ENCODE measurements at regions not wholly inside any gene's neighbourhood (a gene's known extent, or its start where the extent isn't known, plus 50 kb on each side); places are given as distances from the start of the nearest gene placed in this dataset.

DNA sequence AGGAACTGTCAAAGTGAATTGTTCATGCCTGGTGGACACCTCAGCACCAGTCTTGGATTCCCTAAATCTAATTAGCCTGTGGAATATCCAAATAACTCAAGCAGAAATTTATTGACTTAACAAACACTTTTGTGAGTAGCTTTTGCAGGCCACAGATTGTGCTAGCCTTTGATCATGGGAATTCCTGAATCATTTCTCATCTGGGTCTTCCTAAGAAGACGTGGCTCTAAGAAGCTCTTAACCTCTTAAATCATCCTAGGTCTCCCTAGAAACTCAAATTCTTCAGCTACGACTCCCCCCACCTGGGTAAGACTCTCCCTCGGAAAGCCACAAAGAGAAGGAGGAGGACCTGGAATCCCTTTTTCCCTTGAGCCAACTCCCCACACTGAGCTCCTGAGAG is 53.8 kb upstream of the PSEN2 start:
- CTCF ChIA-PET, result interaction anchor here (0.6 kb wide), 1 partner anchor 22 kb away, joined by 3 read pairs; no protein-coding TSS in a partner anchor
- H3K27ac Mint-ChIP-seq (ENCODE audit: unreplicated experiment), result peak overlapping the region; percentile 29
- Histone ChIP-seq H3K4me3 (ENCODE audit: low read depth, low read length) (no peak overlapping the region), H3K4me1 (peaks cover 14% of the 10 kb centered on the region), H3K36me3 (ENCODE audit: control insufficient read depth, insufficient read depth, low read length) (no peaks in the 10 kb centered on the region), H3K9me3 (no peaks in the 10 kb centered on the region), H3K27me3 (replicated peaks; ENCODE audit: control insufficient read depth, insufficient read depth, low read length) (no peaks in the 10 kb centered on the region)
- no peaks in the 10 kb centered on the region for H3K4me1 Mint-ChIP-seq (ENCODE audit: low read depth, unreplicated experiment)
- H3K27me3 Mint-ChIP-seq (ENCODE audit: insufficient read depth, unreplicated experiment), result no peaks in the 10 kb centered on the region
- DNase-seq, result no peak
- H3K36me3 Mint-ChIP-seq (ENCODE audit: insufficient read depth, unreplicated experiment), result no peaks in the 10 kb centered on the region
- TF ChIP-seq, protein P1, sequence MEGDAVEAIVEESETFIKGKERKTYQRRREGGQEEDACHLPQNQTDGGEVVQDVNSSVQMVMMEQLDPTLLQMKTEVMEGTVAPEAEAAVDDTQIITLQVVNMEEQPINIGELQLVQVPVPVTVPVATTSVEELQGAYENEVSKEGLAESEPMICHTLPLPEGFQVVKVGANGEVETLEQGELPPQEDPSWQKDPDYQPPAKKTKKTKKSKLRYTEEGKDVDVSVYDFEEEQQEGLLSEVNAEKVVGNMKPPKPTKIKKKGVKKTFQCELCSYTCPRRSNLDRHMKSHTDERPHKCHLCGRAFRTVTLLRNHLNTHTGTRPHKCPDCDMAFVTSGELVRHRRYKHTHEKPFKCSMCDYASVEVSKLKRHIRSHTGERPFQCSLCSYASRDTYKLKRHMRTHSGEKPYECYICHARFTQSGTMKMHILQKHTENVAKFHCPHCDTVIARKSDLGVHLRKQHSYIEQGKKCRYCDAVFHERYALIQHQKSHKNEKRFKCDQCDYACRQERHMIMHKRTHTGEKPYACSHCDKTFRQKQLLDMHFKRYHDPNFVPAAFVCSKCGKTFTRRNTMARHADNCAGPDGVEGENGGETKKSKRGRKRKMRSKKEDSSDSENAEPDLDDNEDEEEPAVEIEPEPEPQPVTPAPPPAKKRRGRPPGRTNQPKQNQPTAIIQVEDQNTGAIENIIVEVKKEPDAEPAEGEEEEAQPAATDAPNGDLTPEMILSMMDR (IDR thresholded peaks at IDR 0.05; ENCODE audit: insufficient read depth in 1 of 2, low read depth in 1 of 2, low read length in 1 of 2, severe bottlenecking in 1 of 2, unreplicated experiment in 1 of 2), result no peak
- peaks cover 7% of the 10 kb centered on the region for H3K9me3 Mint-ChIP-seq (ENCODE audit: unreplicated experiment)
- no TSS peak for BruUV-seq (replicated peaks)
- intact Hi-C loops (cut with micrococcal nuclease; ENCODE audit: unreplicated experiment), result no loop called here
- no peak overlapping the region for H3K4me3 Mint-ChIP-seq (ENCODE audit: unreplicated experiment)
- POLR2A ChIA-PET, result interaction anchor here (0.5 kb wide), 1 partner anchor 213 kb away, joined by 3 read pairs; no protein-coding TSS in a partner anchor

DNA sequence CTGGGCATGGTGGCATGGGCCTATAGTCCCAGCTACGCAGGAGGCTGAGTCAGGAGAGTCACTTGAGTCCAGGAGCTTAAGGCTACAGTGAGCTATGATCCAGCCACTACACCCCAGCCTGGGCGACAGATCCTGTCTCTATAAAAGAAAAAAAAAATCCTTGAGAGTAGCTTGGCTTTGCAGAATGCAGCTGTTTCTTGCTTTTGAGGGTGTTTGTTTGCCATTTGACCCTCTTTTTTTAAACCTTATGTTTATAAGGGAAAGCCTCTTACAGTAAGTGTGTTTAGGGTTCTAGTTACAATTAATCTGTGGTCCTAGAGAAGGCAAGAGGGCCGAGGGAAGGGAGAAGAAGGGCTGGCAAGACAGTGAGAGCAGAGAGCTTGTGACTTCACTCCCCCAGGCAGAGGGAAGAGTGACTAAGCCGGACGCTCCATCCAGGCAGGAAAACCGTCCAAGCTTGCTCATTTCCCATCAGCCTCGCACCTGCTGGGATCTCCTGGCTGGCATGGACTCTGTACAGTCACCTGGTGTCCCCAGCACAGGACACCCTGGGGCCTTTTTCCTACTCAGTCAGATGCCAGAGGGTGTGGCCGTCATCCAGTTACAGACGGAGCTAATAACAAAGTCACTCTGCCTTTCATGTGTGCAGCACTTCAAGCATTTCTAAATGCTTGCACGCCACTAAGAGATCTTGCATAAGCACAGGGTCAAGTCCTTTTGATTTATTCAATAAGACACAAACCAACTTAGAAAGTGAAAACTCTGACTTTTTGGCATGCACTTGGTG is 55.5 kb upstream of the PSEN2 start:
- Mint-ChIP-seq H3K27ac (ENCODE audit: unreplicated experiment) (peak overlapping the region; percentile 56), H3K4me1 (ENCODE audit: low read depth, unreplicated experiment) (no peaks in the 10 kb centered on the region), H3K27me3 (ENCODE audit: insufficient read depth, unreplicated experiment) (no peaks in the 10 kb centered on the region), H3K4me3 (ENCODE audit: unreplicated experiment) (no peak overlapping the region), H3K9me3 (ENCODE audit: unreplicated experiment) (peaks cover 7% of the 10 kb centered on the region), H3K36me3 (ENCODE audit: insufficient read depth, unreplicated experiment) (no peaks in the 10 kb centered on the region)
- no TSS peak for BruUV-seq (replicated peaks)
- POLR2A ChIA-PET, result interaction anchor here (1.0 kb wide), 1 partner anchor 135 kb away, joined by 3 read pairs; no protein-coding TSS in a partner anchor
- Histone ChIP-seq H3K4me1 (peaks cover 14% of the 10 kb centered on the region), H3K9me3 (no peaks in the 10 kb centered on the region), H3K27me3 (replicated peaks; ENCODE audit: control insufficient read depth, insufficient read depth, low read length) (no peaks in the 10 kb centered on the region), H3K4me3 (ENCODE audit: low read depth, low read length) (no peak overlapping the region), H3K36me3 (ENCODE audit: control insufficient read depth, insufficient read depth, low read length) (no peaks in the 10 kb centered on the region)
- intact Hi-C loops (cut with micrococcal nuclease; ENCODE audit: unreplicated experiment), result no loop called here
- TF ChIP-seq, protein P1 (IDR thresholded peaks at IDR 0.05; ENCODE audit: insufficient read depth in 1 of 2, low read depth in 1 of 2, low read length in 1 of 2, severe bottlenecking in 1 of 2, unreplicated experiment in 1 of 2), result no peak
- CTCF ChIA-PET, result no interaction called here
- peak; percentile 82 to 89 for DNase-seq

DNA sequence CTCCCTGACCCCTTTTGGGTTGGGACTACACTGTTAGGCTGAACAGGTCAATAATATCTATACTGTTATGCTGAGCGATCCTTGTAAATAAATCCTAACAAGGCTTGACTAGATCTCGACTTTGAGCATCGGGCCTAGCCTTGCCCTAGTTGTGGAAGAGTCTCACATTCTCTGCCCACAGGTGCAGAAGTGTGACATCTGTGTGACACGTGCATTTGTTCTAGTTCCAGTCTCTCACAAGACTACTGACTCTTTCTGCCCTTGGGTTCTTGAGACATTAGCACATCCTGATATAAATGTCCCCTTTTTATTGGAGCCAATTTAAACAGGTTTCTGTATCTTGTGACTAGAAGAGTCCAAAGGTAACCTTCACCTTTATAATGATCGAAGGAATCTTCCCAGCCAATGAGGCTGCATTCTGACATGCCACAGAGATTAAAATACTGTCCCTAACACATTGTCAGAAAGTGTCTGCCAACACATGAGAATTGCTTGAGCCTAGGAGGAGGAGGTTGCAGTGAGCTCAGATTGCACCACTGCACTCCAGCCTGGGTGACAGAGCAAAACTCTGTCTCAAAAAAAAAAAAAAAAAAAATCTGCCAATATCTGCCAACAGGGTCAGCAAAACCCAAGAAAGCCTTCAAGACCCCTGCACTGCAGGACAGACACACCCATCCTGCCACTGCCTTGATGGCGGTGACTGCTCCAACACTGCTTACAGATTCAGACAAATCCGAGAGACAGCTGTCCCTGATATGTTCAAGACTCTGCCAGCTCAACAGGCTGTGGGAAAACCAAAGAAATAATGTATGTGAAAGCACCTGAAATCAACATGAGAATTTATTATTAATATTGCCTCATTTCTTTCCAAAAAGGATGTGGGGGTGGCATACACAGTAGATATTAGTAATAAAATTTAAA is 56.5 kb upstream of the PSEN2 start:
- Mint-ChIP-seq H3K4me1 (ENCODE audit: low read depth, unreplicated experiment) (no peaks in the 10 kb centered on the region), H3K36me3 (ENCODE audit: insufficient read depth, unreplicated experiment) (no peaks in the 10 kb centered on the region), H3K9me3 (ENCODE audit: unreplicated experiment) (peaks cover 7% of the 10 kb centered on the region), H3K27me3 (ENCODE audit: insufficient read depth, unreplicated experiment) (no peaks in the 10 kb centered on the region), H3K27ac (ENCODE audit: unreplicated experiment) (no peak overlapping the region), H3K4me3 (ENCODE audit: unreplicated experiment) (no peak overlapping the region)
- intact Hi-C loops (cut with micrococcal nuclease; ENCODE audit: unreplicated experiment), result no loop called here
- Histone ChIP-seq H3K4me1 (peaks cover 14% of the 10 kb centered on the region), H3K27me3 (replicated peaks; ENCODE audit: control insufficient read depth, insufficient read depth, low read length) (no peaks in the 10 kb centered on the region), H3K4me3 (ENCODE audit: low read depth, low read length) (no peak overlapping the region), H3K9me3 (no peaks in the 10 kb centered on the region), H3K36me3 (ENCODE audit: control insufficient read depth, insufficient read depth, low read length) (no peaks in the 10 kb centered on the region)
- TF ChIP-seq, protein P1 (IDR thresholded peaks at IDR 0.05; ENCODE audit: insufficient read depth in 1 of 2, low read depth in 1 of 2, low read length in 1 of 2, severe bottlenecking in 1 of 2, unreplicated experiment in 1 of 2), result no peak
- ChIA-PET POLR2A (no interaction called here), CTCF (no interaction called here)
- BruUV-seq (replicated peaks), result no TSS peak
- no peak for DNase-seq

Measured in Caco-2 (cell line).